Colonic mucosa (tissue), 4 donors: ENCODE measurements at regions not wholly inside any gene's neighbourhood (a gene's known extent, or its start where the extent isn't known, plus 50 kb on each side); places are given as distances from the start of the nearest gene placed in this dataset.

Source experiments
- DNase-seq: peaks from one replicate; pipeline ENCODE4 v3.0.0-alpha.2; 2020
- H3K27ac ChIP-seq: fragments of 200-600 bp; one replicate; pipeline ENCODE4 v1.8.0; 2021
- H3K27me3 ChIP-seq: fragments of 200-600 bp; one replicate; pipeline ENCODE4 v1.8.0; 2021
- H3K36me3 ChIP-seq: fragments of 200-600 bp; one replicate; pipeline ENCODE4 v1.8.0; 2021
- H3K4me1 ChIP-seq: fragments of 200-600 bp; one replicate; pipeline ENCODE4 v1.8.0; 2021; ENCODE audit warnings: mild to moderate bottlenecking
- H3K4me3 ChIP-seq: fragments of 200-600 bp; one replicate; pipeline ENCODE4 v1.8.0; 2021
- H3K9ac ChIP-seq, 2 donors: one replicate each; pipeline ENCODE4 v1.7.0; 2013; ENCODE audit warnings: control low read depth in 2 of 2, low read depth in 2 of 2, low read length in 2 of 2
- H3K9me3 ChIP-seq: fragments of 200-600 bp; one replicate; pipeline ENCODE4 v1.8.0; 2021
- CTCF ChIP-seq: fragments of 200-600 bp; IDR thresholded peaks from one replicate; pipeline ENCODE4 v1.8.0; 2022; ENCODE audit warnings: antibody characterized with exemption, mild to moderate bottlenecking
- intact Hi-C: fragments of 100-400 bp; cut with DNase I; formaldehyde crosslinking; loops from one replicate; pipeline ENCODE4 v1.14.1; 2022
- donor health status: healthy.
- donor health status: DM: no; HTN: no; CAD: no.
- donor health status: DM: no; HTN: no; CAD: no.

- intact Hi-C loops: no loop called here
- Histone ChIP-seq H3K9me3 (no peaks in the 10 kb centered on the region), H3K4me3 (no peak overlapping the region), H3K4me1 (no peaks in the 10 kb centered on the region), H3K27ac (no peak overlapping the region), H3K36me3 (no peaks in the 10 kb centered on the region), H3K27me3 (no peaks in the 10 kb centered on the region), H3K9ac (no peak overlapping the region)
- no peak for TF ChIP-seq CTCF
- DNase-seq: no peak
Observed at GRCh38 chr3:193929373-193929772, 206.6 kb upstream of the HES1 start.

- intact Hi-C loops: no loop called here
Observed at GRCh38 chr3:193929921-193930646, 205.9 kb upstream of the HES1 start.

GRCh38 chr3:193932136-193932535, 203.8 kb upstream of the HES1 start:
- no peak for TF ChIP-seq CTCF
- Histone ChIP-seq H3K36me3 (no peaks in the 10 kb centered on the region), H3K4me3 (no peak overlapping the region), H3K9ac (no peak overlapping the region), H3K4me1 (no peaks in the 10 kb centered on the region), H3K9me3 (no peaks in the 10 kb centered on the region), H3K27ac (no peak overlapping the region), H3K27me3 (no peaks in the 10 kb centered on the region)
- DNase-seq: no peak
- intact Hi-C loops: no loop called here

More at GRCh38 chr3:193929921-193930646, 205.9 kb upstream of the HES1 start:
- no peak for TF ChIP-seq CTCF
- Histone ChIP-seq H3K4me3 (no peak overlapping the region), H3K9ac (no peak overlapping the region), H3K36me3 (no peaks in the 10 kb centered on the region), H3K27ac (no peak overlapping the region), H3K27me3 (no peaks in the 10 kb centered on the region), H3K9me3 (no peaks in the 10 kb centered on the region), H3K4me1 (no peaks in the 10 kb centered on the region)
- DNase-seq: no peak

- Histone ChIP-seq H3K9ac (no peak overlapping the region), H3K27me3 (no peaks in the 10 kb centered on the region), H3K4me1 (no peaks in the 10 kb centered on the region), H3K4me3 (no peak overlapping the region), H3K36me3 (no peaks in the 10 kb centered on the region), H3K27ac (no peak overlapping the region), H3K9me3 (no peaks in the 10 kb centered on the region)
- no peak for TF ChIP-seq CTCF
- intact Hi-C loops: no loop called here
- DNase-seq: no peak
Observed at GRCh38 chr3:193932576-193932975, 203.4 kb upstream of the HES1 start.

GRCh38 chr3:193933451-193933850, 202.5 kb upstream of the HES1 start:
- no peak for DNase-seq
- TF ChIP-seq CTCF: no peak
- Histone ChIP-seq H3K27ac (no peak overlapping the region), H3K36me3 (no peaks in the 10 kb centered on the region), H3K4me1 (no peaks in the 10 kb centered on the region), H3K9me3 (no peaks in the 10 kb centered on the region), H3K4me3 (no peak overlapping the region), H3K9ac (no peak overlapping the region), H3K27me3 (no peaks in the 10 kb centered on the region)
- intact Hi-C loops: no loop called here
